Chondrocyte (in vitro differentiated cells): ENCODE measurements at regions not wholly inside any gene's neighbourhood (a gene's known extent, or its start where the extent isn't known, plus 50 kb on each side); places are given as distances from the start of the nearest gene placed in this dataset.
"Not testable (repeated sequence)": the region's sequence is repeated elsewhere in the genome, so short reads cannot be mapped to it uniquely, and the experiment has no call there.

Source experiments
- DNase-seq: peaks from one replicate; pipeline ENCODE4 v3.0.0; 2021; ENCODE audit warnings: mixed read lengths, low spot score
- H3K27ac Mint-ChIP-seq: one replicate; pipeline ENCODE4 v1.8.0; 2021; ENCODE audit warnings: mild to moderate bottlenecking, moderate library complexity, mixed read lengths; ENCODE audit not compliant: unreplicated experiment
- H3K27me3 Mint-ChIP-seq: 2 replicates; pipeline ENCODE4 v1.8.0; 2021; ENCODE audit warnings: low read depth, mixed read lengths
- H3K36me3 Mint-ChIP-seq: 2 replicates; pipeline ENCODE4 v1.8.0; 2021; ENCODE audit warnings: low read depth, mixed read lengths
- H3K4me1 Mint-ChIP-seq: 2 replicates; pipeline ENCODE4 v1.8.0; 2021; ENCODE audit warnings: low read depth, mild to moderate bottlenecking, mixed read lengths
- H3K4me3 Mint-ChIP-seq: one replicate; pipeline ENCODE4 v1.8.0; 2021; ENCODE audit warnings: mild to moderate bottlenecking, moderate library complexity, mixed read lengths; ENCODE audit not compliant: unreplicated experiment
- H3K9me3 Mint-ChIP-seq: 2 replicates; pipeline ENCODE4 v1.8.0; 2021; ENCODE audit warnings: low read depth, mixed read lengths
- TF ChIP-seq, protein P1 (sequence below): fragments of 200-600 bp; sonication (generic); IDR thresholded peaks from 2 replicates; pipeline ENCODE4 v1.5.0; 2021; ENCODE audit warnings: antibody characterized with exemption, mild to moderate bottlenecking, moderate library complexity

DNA sequence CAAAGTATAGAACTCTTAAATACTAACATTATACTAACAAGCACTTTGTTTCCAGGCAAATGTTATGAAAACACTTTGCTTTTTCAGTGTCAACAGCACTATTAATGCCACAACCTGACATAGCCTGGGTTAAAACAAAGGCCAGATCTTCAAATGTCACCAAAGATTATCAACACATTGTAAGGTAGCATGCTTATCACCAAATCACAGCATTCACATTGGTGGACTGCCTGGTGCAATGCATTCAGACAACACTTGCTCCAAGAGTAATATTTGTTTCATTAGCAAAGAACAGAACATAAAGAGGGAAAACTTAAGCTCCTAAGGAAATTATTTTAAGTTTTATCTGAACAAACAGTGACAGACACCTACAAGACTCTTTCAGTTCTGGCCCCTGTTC is 1361.2 kb downstream of the CDH8 start:
- TF ChIP-seq, protein P1, sequence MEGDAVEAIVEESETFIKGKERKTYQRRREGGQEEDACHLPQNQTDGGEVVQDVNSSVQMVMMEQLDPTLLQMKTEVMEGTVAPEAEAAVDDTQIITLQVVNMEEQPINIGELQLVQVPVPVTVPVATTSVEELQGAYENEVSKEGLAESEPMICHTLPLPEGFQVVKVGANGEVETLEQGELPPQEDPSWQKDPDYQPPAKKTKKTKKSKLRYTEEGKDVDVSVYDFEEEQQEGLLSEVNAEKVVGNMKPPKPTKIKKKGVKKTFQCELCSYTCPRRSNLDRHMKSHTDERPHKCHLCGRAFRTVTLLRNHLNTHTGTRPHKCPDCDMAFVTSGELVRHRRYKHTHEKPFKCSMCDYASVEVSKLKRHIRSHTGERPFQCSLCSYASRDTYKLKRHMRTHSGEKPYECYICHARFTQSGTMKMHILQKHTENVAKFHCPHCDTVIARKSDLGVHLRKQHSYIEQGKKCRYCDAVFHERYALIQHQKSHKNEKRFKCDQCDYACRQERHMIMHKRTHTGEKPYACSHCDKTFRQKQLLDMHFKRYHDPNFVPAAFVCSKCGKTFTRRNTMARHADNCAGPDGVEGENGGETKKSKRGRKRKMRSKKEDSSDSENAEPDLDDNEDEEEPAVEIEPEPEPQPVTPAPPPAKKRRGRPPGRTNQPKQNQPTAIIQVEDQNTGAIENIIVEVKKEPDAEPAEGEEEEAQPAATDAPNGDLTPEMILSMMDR: no peak
- Mint-ChIP-seq H3K27ac (no peak overlapping the region), H3K36me3 (no peaks in the 10 kb centered on the region), H3K27me3 (no peaks in the 10 kb centered on the region), H3K9me3 (peaks cover 2% of the 10 kb centered on the region), H3K4me1 (no peaks in the 10 kb centered on the region), H3K4me3 (no peak overlapping the region)
- no peak for DNase-seq

DNA sequence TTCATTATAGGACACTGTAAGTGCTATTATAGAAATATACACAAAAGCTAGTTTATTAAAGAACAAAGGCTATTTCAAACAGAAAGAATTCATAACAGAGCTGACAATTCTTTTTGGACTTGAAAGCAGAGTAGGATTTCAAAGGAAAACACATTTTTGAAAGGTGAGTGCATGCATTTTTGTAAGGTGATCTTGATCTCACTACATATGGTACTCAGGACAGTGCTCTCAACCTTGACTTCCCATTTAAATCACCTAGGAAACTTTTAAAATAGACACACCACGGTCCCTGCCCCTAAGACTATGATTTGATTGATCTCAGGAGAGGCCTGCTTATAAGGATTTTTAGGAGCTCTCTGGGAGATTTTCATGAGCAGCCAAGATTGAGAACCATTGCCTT is 1362.0 kb downstream of the CDH8 start:
- Mint-ChIP-seq H3K36me3 (no peaks in the 10 kb centered on the region), H3K9me3 (peaks cover 2% of the 10 kb centered on the region), H3K4me3 (no peak overlapping the region), H3K4me1 (no peaks in the 10 kb centered on the region), H3K27ac (no peak overlapping the region), H3K27me3 (no peaks in the 10 kb centered on the region)
- TF ChIP-seq, protein P1: no peak
- no peak for DNase-seq

DNA sequence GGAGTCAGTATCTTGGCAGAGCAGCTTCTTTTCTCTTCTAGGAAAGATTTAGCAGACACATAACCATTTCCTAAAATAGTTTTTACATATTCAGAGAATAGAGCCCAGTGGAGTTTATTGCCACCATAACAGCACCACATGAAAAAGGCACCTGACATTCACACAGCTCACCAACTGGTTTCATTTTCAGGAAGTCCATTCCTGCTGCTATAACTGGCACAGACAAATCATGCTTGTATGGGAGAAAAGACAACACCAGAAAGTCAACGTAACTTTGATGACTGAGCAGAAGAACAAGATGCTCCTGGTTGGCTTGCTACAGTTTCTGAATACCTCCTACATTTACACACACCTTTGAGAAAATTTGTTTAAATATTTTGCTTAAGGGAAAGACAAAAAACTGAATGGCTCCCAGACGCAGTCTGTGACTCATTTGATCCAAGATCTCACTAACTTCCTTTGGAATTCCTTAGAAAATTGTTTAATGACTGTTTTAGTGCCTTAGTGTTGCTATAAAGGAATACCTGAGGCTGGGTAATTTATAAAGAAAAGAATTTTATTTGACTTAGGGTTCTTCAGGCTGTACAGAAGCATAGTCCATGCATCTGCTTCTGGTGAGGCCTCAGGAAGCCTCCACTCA is 1380.6 kb downstream of the CDH8 start:
- H3K27ac Mint-ChIP-seq: no peak overlapping the region
- no peaks in the 10 kb centered on the region for H3K27me3 Mint-ChIP-seq
- H3K36me3 Mint-ChIP-seq: no peaks in the 10 kb centered on the region
- no peak overlapping the region for H3K4me3 Mint-ChIP-seq
- no peak for DNase-seq
- TF ChIP-seq, protein P1: no peak
- no peaks in the 10 kb centered on the region for H3K4me1 Mint-ChIP-seq
- no peaks in the 10 kb centered on the region for H3K9me3 Mint-ChIP-seq

DNA sequence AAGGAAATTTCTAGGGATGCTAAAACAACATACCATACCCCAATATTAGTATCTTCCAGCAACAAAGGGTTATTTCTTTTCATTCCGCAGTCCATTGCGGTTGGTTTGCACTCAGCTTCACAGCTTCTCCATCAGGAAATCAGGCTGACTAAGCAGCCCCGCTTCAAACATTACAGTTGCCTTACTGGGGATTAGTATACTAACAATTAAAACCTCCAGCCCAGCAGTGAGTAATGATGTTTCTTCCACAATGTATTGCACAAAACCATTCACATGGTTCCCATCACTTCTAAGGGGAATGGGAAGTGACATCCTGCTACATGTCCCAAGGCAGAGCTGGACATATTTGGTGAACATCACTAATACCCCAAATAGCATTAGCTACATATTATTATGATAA is 1384.9 kb downstream of the CDH8 start:
- Mint-ChIP-seq H3K4me3 (no peak overlapping the region), H3K36me3 (no peaks in the 10 kb centered on the region), H3K4me1 (no peaks in the 10 kb centered on the region), H3K27me3 (no peaks in the 10 kb centered on the region), H3K9me3 (no peaks in the 10 kb centered on the region), H3K27ac (no peak overlapping the region)
- TF ChIP-seq, protein P1: no peak
- no peak for DNase-seq

DNA sequence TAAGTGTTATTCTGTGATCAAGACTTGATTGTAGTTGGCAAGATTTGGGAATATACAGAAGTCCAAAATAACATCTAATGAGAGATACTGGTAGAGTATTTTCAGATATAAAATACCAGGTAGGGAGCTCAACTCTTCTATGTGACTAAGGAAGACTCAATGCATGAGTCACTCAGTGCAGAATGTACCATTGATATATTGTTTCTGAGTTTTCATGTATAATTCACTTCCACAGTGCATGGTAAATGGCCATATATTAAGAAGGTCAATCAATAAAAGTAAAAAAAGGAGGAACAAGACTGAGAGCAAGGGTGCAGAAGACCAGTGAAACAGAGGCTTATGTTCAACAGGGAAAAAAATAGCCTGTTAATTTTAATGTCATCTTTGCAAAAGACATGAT is 1387.9 kb downstream of the CDH8 start:
- Mint-ChIP-seq H3K27me3 (no peaks in the 10 kb centered on the region), H3K9me3 (peaks cover 4% of the 10 kb centered on the region), H3K27ac (no peak overlapping the region), H3K4me1 (no peaks in the 10 kb centered on the region), H3K4me3 (no peak overlapping the region), H3K36me3 (no peaks in the 10 kb centered on the region)
- TF ChIP-seq, protein P1: no peak
- no peak for DNase-seq

DNA sequence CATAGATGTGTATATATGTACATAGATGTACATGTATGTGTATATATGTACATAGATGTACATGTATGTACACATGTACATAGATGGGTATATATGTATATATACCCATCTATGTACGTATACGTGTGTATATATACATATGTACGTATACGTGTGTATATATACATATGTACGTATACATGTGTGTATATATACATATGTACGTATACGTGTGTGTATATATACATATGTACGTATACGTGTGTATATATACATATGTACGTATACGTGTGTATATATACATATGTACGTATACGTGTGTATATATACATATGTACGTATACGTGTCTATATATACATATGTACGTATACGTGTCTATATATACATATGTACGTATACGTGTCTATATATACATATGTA is 1388.8 kb downstream of the CDH8 start:
- peaks cover 12% of the 10 kb centered on the region for H3K9me3 Mint-ChIP-seq
- not testable (repeated sequence) for H3K4me1 Mint-ChIP-seq, H3K36me3 Mint-ChIP-seq, H3K4me3 Mint-ChIP-seq, DNase-seq, H3K27ac Mint-ChIP-seq, H3K27me3 Mint-ChIP-seq
